Fibroblast of pulmonary artery (primary cell): ENCODE measurements at regions not wholly inside any gene's neighbourhood (a gene's known extent, or its start where the extent isn't known, plus 50 kb on each side); places are given as distances from the start of the nearest gene placed in this dataset.
A peak's percentile ranks its signal among the peaks of the same experiment; 100 is the strongest.
"Not testable (repeated sequence)": the region's sequence is repeated elsewhere in the genome, so short reads cannot be mapped to it uniquely, and the experiment has no call there.

ENCODE experiments used
- DNase-seq: peaks from one replicate; pipeline ENCODE4 v3.0.0-alpha.2; 2010; ENCODE audit warnings: low read depth
- H3K4me3 ChIP-seq: replicated peaks from 2 replicates; pipeline ENCODE4 v1.5.1; 2011; ENCODE audit warnings: low read depth, mild to moderate bottlenecking, control low read depth, low read length, moderate library complexity
- TF ChIP-seq, protein P1 (sequence below): IDR thresholded peaks from 2 replicates; pipeline ENCODE4 v1.5.1; 2011; ENCODE audit warnings: mild to moderate bottlenecking, control low read depth, low read length, inconsistent platforms; ENCODE audit errors: missing control alignments

DNA sequence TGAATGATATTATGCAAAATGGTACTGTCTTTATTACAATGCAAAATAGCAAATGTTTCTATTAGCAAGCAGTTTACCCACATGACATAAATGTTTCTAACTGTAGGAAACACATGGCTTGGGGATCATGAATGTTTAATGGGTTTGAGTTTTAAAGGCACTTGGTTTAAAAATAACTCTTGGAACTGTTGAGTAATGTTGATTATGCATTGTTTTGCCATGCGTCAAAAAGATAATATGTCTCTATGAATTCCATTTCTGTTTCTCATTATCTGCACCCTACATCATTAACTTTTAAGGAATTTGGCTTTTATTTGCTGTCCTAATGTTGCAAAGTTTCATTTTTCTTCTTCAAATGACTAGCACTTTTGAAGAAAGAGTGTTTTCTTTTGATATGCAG is 1355.5 kb downstream of the SUCLG1 start:
- peak; percentile 88 for DNase-seq
- H3K4me3 ChIP-seq = no peak overlapping the region
- TF ChIP-seq, protein P1, sequence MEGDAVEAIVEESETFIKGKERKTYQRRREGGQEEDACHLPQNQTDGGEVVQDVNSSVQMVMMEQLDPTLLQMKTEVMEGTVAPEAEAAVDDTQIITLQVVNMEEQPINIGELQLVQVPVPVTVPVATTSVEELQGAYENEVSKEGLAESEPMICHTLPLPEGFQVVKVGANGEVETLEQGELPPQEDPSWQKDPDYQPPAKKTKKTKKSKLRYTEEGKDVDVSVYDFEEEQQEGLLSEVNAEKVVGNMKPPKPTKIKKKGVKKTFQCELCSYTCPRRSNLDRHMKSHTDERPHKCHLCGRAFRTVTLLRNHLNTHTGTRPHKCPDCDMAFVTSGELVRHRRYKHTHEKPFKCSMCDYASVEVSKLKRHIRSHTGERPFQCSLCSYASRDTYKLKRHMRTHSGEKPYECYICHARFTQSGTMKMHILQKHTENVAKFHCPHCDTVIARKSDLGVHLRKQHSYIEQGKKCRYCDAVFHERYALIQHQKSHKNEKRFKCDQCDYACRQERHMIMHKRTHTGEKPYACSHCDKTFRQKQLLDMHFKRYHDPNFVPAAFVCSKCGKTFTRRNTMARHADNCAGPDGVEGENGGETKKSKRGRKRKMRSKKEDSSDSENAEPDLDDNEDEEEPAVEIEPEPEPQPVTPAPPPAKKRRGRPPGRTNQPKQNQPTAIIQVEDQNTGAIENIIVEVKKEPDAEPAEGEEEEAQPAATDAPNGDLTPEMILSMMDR = no peak

DNA sequence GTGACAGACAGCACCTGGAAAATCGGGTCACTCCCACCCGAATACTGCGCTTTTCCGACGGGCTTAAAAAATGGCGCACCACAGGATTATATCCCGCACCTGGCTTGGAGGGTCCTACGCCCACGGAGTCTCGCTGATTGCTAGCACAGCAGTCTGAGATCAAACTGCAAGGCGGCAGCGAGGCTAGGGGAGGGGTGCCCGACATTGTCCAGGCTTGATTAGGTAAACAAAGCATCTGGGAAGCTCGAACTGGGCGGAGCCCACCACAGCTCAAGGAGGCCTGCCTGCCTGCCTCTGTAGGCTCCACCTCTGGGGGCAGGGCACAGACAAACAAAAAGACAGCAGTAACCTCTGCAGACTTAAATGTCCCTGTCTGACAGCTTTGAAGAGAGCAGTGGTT is 1370.0 kb downstream of the SUCLG1 start:
- H3K4me3 ChIP-seq, DNase-seq: not testable (repeated sequence)

DNA sequence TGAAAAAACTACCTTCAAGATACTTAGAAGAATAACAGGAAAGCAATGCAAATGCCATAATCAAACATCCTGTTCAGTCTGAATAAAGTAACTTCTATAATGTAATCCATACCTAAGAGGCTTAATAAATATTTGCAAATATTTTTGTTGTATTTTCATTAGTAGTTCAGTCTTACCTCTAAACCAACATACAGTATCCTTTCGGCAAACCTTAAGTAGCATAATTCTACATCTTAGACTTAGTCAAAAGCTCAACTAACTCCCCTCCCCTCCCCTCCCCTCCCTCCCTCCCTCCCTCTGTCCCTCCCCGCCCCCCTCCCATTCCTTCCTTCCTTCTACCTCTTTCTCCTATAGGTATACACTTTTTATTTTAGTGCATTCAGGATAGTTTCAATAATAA is 1373.2 kb downstream of the SUCLG1 start:
- no peak overlapping the region for H3K4me3 ChIP-seq
- TF ChIP-seq, protein P1 = no peak
- DNase-seq = no peak

DNA sequence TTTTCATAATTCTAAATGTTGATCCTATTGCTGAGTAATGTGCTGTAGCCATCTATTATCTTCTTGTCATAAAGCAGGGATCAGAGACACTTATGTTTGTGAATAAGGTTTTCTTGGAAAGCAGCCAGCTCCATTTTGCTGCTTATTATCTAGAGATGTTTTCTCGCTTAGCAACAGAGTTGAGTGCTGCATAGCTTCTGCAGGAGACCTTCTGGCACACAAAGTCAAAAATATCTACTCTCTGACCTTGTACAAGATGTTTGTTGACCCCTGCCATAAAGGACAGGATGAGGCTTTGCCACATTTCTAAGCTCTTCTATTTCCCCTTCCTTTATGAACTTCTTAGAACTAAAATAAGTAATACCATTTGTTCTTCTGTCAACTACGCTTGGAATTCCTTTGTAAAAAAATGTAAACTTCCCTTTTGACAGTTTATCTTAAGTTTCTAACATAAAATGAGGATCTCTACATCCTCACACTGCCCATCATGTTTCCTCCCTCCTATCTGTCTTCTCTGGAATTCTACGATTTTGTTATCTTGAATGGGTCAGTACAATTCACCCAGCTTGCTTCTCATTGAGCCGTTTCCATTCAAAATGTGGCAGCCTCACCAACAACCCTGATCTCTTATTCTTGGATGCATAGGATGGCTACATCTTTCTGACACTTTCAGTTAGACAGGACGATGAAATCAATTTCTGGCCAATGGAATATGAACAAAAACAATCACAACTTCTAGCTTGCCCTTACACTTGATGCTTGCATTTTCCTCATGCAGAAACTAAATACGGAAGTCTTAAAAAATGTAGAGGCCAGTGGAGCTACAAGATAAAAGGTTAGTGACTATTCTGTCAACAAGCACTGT is 1377.0 kb downstream of the SUCLG1 start:
- TF ChIP-seq, protein P1 = no peak
- DNase-seq = peak; percentile 94

DNA sequence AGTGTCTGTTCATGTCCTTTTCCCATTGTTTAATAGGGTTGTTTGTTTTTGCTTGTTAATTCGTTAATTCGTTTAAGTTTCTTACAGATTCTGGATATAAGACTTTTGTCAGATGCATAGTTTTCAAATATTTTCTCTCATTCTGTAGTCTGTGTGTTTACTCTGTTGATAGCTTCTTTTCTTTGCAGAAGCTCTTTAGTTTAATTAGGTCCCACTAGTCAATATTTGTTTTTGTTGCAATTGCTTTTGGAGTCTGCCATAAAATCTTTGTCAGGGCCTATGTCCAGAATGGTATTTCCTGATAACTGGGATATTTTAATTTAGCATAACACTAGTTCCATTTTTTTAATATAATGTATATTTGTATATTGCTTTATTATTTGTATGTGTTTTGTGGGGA is 1380.1 kb downstream of the SUCLG1 start:
- DNase-seq = no peak
- TF ChIP-seq, protein P1 = no peak
- no peak overlapping the region for H3K4me3 ChIP-seq

More for the DNA sequence above, 1377.0 kb downstream of the SUCLG1 start:
- no peak overlapping the region for H3K4me3 ChIP-seq

DNA sequence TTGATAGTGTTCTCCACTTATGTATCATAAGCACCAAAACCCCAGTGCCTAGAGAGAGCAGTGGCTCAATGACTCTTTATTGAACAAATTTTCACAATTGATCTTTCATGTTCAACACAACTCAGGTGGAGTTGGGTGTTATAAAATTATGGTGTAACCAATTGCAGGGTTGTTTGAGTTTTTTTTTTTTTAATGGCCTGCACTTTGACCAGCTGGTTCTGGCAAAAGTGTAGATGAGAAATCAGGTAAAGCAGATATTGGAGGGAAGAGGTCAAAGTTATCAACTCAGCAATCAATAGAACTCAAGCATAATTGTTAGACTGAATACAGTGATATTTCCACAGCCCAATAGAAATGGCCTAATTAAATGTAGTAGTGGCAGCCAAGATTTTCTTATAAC is 1386.3 kb downstream of the SUCLG1 start:
- TF ChIP-seq, protein P1 = no peak
- DNase-seq = no peak
- no peak overlapping the region for H3K4me3 ChIP-seq

DNA sequence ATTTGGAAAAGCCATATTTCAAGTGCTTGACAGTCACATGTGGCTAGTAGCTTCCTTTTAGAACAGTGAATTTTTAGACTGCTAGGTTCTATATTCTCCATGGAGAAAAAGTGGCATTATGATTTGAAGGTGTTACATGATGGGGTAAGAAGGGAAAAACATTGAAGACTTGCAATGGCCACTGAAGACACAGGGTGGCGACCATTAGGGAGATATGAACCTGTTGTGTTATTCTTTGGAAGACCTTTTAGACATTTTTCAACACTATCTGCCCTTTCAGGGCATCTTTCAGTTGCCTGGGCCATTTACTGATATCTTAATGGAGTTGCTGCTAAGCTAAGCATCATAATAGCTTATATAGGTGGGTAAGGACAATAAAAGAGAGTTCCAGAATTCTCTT is 1387.2 kb downstream of the SUCLG1 start:
- no peak overlapping the region for H3K4me3 ChIP-seq

More for the DNA sequence above, 1387.2 kb downstream of the SUCLG1 start:
- no peak for DNase-seq
- TF ChIP-seq, protein P1 = no peak
